ENCODE measurements at regions not wholly inside any gene's neighbourhood (a gene's known extent, or its start where the extent isn't known, plus 50 kb on each side); places are given as distances from the start of the nearest gene placed in this dataset.
"Not testable (repeated sequence)": the region's sequence is repeated elsewhere in the genome, so short reads cannot be mapped to it uniquely, and the experiment has no call there.

DNA sequence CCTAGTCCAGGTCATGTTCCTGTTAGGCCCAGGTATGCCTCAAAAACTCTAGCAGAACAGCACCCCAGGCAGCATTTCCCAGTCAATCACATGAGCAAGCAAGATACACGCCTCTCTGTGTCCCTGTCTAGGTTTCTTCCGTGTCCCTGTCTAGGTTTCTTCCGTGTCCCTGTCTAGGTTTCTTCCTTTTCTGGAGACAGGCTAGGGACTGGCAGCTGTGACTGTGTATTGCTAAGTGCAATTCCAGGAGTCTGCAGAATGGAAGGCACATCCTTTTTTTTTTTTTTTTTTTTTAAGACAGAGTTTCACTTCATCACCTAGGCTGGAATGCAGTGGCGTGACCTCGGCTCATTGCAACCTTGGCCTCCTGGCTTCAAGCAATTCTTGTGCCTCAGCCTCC is 77.6 kb downstream of the SETD4 start:
- no peak for DNase-seq (ENCODE audit: low read depth, low spot score)

GRCh38 chr21:35981514-35982070 is 78.7 kb downstream of the SETD4 start:
- no peak for DNase-seq (ENCODE audit: low read depth, low spot score)

GRCh38 chr21:35980821-35981220 is 79.5 kb downstream of the SETD4 start:
- no peak for DNase-seq (ENCODE audit: low read depth, low spot score)

DNA sequence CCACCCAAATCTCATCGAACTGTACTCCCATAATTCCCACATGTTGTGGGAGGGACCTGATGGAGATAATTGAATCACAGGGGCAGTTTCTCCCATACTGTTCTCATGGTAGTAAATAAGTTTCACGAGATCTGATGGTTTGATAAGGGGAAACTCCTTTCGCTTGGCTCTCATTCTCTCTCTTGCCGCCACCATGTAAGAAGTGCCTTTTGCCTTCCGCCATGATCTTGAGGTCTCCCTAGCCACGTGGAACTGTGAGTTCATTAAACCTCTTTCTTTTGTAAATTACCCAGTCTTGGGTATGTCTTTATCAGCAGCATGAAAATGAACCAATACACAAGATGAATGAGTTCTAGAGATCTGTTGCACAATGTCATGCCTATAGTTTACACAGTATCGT is 82.5 kb downstream of the SETD4 start:
- not testable (repeated sequence) for DNase-seq (ENCODE audit: low read depth, low spot score)

GRCh38 chr21:35976929-35977328 is 83.4 kb downstream of the SETD4 start:
- no peak for DNase-seq (ENCODE audit: low read depth, low spot score)

GRCh38 chr21:35976481-35976880 is 83.8 kb downstream of the SETD4 start:
- no peak for DNase-seq (ENCODE audit: low read depth, low spot score)

- DNase-seq (ENCODE audit: low read depth, low spot score): no peak
These were observed 85.6 kb downstream of the SETD4 start for GRCh38 chr21:35974775-35975174.

DNA sequence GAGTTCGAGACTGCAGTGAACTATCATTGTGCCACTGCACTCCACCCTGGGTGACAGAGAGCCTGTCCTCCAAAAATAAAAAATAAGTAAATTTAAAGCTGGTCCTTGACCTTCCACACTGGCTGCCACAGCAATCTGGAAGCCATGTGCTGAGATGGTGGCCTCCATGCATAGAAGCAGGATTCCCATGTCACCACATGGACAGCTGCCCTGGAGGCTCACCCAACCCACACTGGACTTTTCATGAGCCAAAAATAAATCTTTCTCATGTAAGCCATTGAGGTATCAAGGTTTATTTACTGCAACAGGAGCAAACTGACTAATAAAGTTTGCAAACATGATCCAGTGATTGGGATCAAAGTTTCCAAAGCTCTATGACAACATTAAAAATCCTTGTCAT is 88.5 kb downstream of the SETD4 start:
- DNase-seq (ENCODE audit: low read depth, low spot score): no peak

GRCh38 chr21:35969281-35969680 is 91.0 kb downstream of the SETD4 start:
- no peak for DNase-seq (ENCODE audit: low read depth, low spot score)

DNA sequence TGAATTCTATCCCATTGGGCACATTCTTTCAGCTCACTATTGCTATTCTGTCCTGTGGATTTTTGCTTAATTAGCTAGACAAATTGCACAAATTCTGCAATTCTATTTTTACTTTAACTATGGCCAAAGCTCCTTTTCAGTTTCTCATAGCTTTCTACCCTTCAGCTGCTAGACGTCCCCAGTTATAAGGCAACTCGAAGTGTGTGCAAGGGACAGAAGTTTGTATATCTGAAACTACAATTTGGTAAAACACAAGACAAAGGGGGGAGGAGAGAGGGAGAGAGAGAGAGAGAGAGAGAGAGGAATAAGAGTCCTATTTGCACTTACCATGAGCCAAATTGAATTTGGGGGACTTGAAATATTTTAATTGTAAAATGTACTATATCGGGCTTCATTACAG is 91.8 kb downstream of the SETD4 start:
- no peak for DNase-seq (ENCODE audit: low read depth, low spot score)

DNA sequence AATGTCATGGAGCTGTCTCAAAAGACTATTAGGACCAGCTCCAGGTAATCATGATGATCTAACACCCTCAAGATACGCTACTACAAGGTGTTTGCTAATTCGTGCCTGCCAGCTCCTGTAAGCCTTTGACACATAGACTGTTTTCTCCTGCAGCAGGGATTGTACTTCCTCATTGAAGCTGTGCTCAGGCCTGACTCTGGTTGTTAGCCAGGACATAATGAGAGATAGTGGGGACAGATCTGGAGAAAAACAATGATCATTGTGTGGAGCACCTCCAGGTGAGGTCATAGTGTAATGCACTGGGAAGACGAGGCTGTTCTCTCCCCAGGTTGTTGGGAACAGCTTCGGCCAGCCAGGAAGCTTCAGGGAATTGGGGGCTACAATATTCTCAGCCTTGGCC is 94.6 kb downstream of the SETD4 start:
- DNase-seq (ENCODE audit: low read depth, low spot score): no peak

GRCh38 chr21:35963920-35964451 is 96.3 kb downstream of the SETD4 start:
- DNase-seq (ENCODE audit: low read depth, low spot score): no peak

DNA sequence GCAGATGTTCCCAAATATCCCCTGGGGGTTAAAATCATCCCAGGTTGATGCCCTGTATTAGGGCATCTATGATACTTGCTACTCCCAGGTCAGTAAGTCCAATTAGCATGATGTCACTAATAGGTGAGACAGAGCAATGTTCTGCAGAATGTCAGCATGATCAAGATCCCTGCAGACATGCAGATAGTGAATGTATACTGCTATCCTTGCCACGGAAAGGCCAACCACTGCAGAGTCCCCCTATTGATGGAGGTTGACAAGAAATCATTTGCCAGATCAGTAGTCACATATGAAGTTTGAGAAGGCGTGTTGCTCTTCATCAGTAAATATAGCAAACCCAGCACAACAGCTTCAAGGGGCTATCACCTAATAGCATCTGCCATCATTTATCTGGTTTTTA is 97.4 kb downstream of the SETD4 start:
- no peak for DNase-seq (ENCODE audit: low read depth, low spot score)

DNA sequence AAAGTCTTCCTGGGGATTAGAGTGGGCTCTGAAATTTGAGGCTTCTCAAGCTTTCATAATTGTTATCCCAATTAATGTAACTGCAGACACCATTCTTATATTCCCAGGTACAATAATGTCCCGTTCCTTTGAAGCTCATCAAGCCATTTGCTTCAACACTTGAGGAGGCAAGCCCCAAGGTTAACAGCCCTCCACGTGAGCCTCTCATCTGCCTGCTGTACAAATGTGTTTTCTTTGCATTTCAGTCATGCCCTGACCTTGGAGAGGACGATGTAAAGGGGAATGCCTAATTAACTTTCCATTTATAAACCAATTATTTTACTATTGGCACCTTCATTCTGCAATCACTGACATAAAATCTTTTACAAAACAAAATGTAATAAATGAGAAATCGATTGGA is 106.3 kb downstream of the SETD4 start:
- DNase-seq (ENCODE audit: low read depth, low spot score): no peak

- no peak for DNase-seq (ENCODE audit: low read depth, low spot score)
These were observed 106.7 kb downstream of the SETD4 start for GRCh38 chr21:35953597-35953996.

- no peak for DNase-seq (ENCODE audit: low read depth, low spot score)
These were observed 107.5 kb downstream of the SETD4 start for GRCh38 chr21:35952651-35953340.

DNA sequence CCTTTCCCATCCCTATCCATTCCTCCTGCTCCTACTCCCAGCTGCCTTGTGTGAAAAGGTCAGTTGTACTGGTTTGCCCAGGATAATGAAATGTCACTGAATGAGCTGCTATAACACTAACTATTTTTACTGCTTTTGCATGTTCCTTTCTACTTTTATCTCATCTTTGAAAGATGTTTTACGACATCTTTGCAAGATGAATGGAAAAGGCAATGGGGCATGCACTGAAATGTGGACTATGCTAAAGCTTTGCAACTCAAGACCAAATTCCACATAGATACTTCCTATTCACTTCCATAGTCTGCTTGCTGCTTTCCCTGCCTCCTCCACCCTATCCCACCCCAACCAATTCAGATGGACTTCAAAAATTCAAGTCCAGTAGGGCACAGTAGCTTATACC is 111.3 kb downstream of the SETD4 start:
- DNase-seq (ENCODE audit: low read depth, low spot score): no peak

DNA sequence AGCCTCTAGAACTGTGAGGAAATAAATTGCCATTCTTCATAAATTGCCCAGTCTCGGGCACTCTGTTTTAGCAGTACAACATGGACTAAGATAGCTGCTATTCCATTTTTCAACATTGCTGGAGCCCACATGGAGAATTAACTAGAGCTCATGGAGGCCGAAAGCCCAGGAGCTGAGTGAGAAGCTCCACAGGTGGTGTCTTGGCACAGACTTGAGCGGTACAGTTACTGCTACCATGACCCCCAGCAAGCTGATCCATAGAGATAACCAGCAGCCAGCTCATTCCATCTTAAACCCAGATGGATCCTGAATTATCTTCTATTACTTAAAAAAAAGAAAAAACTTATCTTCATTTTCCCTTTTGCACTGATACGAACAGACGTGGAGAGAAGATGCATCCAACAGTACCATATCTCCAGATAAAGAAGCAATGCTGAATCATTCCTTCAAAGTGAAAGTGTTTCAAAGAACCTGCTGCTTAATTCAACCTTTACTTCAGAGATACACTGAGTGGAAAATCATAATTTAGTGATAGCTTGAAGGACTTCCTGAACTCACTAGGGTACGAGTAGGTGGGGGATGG is 115.1 kb downstream of the SETD4 start:
- DNase-seq (ENCODE audit: low read depth, low spot score): no peak

GRCh38 chr21:35943752-35944151 is 116.6 kb downstream of the SETD4 start:
- DNase-seq (ENCODE audit: low read depth, low spot score): no peak

DNA sequence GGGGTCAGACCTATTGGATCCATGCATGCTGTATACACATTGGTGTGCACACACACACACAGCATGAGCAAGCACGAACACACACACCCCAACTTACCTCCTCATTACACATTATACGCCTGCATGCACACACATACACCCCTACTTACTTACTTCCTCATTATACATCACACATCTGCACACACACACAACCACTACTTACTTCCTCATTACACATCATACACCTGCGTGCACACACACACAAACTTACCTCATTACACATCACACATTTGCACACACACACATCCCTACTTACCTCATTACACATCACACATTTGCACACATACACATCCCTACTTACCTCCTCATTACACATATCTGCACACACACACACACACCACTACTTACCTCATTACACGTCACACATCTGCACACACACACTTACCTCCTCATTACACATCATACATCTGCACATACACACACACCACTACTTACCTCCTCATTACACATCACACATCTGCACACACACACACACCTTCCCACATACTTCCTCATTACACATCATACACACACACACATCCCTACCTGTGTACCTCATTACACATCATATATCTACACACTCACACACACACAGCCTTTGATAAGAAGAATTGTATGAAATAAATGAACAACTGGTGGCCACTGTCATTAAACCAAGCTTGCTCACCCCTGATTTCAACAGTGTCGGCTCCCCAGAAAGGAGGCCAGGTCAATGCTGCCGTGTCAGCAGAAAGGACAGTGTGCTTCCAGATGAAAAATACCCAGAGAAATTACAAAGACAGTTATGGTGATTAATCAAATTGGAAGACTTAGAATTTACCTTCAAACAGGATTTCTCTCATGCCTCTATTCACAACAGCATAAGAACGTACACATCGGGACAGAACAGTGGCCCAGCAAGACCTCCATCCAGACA is 117.8 kb downstream of the SETD4 start:
- DNase-seq (ENCODE audit: low read depth, low spot score): no peak

GRCh38 chr21:35940074-35940927 is 120.0 kb downstream of the SETD4 start:
- DNase-seq (ENCODE audit: low read depth, low spot score): no peak
